ENCODE measurements at regions not wholly inside any gene's neighbourhood (a gene's known extent, or its start where the extent isn't known, plus 50 kb on each side); places are given as distances from the start of the nearest gene placed in this dataset.
"Not testable (repeated sequence)": the region's sequence is repeated elsewhere in the genome, so short reads cannot be mapped to it uniquely, and the experiment has no call there.

- no peak for DNase-seq (ENCODE audit: low spot score)
Observed at GRCh38 chr2:128504246-128505149, 185.8 kb upstream of the HS6ST1 start.

DNA sequence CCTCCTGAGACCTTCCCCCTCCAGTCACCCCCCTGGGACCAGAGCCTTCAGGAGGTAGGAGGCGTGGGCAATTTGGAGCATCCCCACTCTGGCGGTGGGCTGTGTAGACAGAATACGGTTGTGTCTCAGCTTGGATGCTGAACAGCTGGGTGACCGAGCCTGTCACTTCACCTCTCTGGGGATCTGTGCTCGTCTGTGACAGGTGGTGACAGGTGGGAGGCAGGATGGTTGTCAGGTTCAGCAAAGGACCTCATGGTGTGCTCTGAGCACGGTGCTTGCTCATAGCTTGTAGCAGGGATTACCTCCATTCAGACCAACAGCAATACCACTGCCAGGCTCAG is 186.5 kb upstream of the HS6ST1 start:
- no peak for DNase-seq (ENCODE audit: low spot score)

GRCh38 chr2:128505575-128506526 is 187.2 kb upstream of the HS6ST1 start:
- no peak for DNase-seq (ENCODE audit: low spot score)

DNA sequence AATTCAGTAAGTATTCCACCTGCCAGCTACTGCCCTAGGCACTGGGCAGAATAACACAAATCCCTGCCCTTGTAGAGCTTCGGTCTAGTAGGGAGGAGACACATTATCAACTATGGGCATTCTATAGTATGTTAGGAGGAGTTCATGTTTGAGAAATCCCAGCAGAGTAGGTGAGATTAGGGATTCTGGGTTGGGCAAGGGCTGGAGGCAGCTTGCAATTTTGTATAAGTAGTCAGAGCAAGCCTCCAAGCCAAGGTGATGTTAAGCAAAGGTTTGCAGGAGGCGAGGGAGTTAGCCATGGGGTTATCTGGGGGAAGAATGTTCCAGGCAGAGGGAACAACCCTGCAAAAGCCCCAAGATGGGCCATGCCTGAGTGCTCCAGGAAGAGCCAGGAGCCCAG is 187.9 kb upstream of the HS6ST1 start:
- DNase-seq (ENCODE audit: low spot score): no peak

- DNase-seq (ENCODE audit: low spot score): no peak
Observed at GRCh38 chr2:128510701-128511397, 192.2 kb upstream of the HS6ST1 start.

- no peak for DNase-seq (ENCODE audit: low spot score)
Observed at GRCh38 chr2:128511731-128512378, 193.2 kb upstream of the HS6ST1 start.

DNA sequence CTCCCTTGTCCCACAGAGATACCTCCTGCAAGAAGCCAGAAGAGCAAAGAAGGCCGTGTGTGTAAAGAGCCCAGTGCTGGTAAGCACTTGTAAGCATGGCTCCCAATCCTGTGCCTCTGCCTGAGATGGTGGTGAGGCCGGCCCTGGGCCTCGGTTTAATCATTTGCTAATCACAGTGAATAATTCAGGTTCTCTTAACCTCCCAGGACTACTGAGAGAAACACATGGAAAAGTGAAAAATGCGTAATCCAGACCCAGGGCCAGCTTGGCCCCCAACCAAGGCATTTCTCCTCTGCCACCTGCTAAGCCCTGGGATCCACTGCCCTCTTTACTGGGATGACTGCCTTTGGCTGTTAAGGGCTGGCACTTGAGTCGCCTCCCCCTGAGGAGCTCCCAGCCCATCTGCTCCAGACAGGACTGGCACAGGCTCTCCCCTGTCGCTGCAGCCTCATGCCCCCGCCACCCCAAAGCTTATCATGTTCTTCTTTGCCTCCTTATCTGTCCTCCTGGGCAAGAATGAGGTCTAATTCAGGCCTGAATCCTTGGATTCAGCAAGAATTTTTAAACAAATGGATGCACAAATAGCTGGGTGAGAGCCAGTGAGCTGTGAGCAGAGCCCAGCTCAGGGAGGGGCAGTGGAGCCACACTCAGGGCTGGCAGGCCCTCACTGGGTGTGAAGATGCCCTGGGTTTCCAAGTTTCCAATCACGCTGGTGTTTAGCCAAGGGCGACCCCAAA is 193.9 kb upstream of the HS6ST1 start:
- DNase-seq (ENCODE audit: low spot score): no peak

- DNase-seq (ENCODE audit: low spot score): no peak
Observed at GRCh38 chr2:128513116-128513960, 194.7 kb upstream of the HS6ST1 start.

- DNase-seq (ENCODE audit: low spot score): no peak
Observed at GRCh38 chr2:128513961-128514283, 195.3 kb upstream of the HS6ST1 start.

- no peak for DNase-seq (ENCODE audit: low spot score)
Observed at GRCh38 chr2:128514555-128514955, 195.9 kb upstream of the HS6ST1 start.

DNA sequence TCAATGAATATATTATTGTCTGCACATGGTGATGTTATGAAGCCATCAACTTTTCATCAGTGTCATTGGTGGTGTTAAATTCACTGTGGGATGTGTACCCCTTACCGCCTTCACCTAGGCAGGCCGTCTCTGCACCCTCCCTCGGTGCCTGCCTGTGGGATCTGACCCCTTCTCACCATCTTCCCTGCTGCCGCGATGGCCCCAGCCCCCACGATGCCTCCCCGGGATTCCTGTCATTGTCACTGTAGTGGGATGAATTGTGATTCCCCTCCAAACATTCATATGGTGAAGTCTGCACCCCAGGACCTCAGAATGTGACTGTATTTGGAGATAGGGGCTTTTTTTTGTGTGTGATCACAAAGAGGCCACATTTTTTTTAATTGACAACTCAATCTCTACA is 198.3 kb upstream of the HS6ST1 start:
- no peak for DNase-seq (ENCODE audit: low spot score)

GRCh38 chr2:128519028-128519427 is 200.4 kb upstream of the HS6ST1 start:
- DNase-seq (ENCODE audit: low spot score): not testable (repeated sequence)

DNA sequence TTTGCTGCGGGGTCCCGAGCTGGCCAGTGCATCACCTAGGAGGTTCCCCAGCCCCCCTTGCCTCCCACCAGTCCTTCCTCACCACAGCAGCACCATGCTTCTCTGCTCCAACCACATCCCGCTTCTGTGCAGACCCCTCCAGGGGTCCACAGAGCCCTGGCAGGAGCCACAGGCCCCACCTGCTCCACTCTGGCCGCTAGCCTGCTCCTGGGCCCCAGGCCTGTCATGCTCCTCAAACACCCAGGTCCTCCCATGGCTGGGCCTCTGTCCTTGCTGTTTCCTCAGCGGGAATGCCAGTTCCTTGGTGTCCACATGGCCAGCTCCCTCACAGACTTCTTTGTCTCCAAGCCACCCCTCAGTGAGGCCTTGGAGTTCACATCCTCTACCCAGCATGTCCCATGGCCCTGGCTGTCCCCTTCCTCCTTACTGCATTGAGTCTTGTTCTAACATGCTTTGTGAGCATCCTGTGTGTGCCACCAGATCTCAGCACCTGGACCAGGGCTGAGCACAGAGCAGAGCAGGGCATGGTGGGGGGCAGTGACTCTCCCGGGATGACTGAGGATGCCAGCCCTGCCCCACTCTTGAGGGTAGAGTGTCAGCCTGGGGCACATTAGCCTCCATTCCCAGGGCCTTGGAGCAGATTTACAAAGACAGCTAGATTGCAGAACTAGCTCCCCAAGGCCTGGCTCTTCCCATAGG is 201.0 kb upstream of the HS6ST1 start:
- DNase-seq (ENCODE audit: low spot score): no peak

DNA sequence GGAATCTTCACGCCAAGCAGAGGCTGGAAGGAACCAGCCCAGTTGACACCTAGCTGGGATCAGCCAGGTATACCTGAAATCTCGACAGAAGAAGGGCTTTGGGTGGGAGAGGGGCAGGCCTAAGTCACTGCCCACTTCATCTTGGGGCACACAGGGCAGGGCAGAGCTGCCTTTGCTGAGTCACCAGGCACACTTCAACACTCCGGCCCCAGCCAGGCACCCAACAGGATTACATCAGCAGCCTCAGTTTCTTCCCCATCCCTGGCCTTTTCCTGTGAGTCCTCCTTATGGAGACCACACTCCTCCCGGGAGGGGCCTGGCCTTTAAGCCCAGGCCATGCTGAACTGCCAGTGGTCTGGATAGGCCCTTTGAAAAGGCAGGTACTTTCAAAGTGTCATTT is 201.7 kb upstream of the HS6ST1 start:
- DNase-seq (ENCODE audit: low spot score): no peak

DNA sequence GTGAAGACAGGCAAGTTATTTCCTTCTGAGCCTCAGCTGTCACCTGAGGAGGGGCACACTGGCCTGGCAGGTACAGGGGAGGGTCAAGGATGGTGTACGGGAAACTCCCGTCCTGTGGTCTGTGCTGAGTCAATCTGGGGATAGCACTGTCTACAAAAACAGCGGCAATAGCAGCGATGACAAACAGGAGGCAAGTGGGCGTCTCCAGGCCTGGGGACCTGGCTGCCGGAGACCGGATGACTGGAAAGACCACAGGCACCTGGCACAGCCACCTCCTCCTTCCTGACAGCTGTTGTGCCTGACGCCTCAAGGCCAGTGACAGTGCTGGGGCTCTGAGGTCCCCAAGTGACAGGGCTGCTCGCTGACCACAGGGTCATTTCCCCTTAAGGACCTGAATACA is 202.1 kb upstream of the HS6ST1 start:
- no peak for DNase-seq (ENCODE audit: low spot score)

DNA sequence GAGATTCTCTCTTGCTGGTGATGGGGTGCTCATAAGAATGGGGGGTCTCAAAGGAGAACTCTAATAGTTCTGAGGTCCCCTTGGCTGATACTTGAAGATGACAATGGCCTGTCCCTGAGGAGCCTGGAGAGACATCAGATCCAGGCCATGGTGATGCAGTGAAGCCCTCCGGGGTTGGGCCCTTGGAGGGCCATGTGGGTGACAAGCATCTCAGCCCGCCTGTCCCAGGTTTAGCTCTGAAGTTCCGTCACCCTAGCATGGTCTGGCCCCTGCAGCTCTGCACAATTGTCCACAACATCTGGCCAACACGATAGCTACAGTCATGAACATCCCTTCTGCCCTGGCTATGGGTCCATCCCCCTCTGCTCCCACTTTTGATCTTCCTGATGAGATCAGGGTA is 202.8 kb upstream of the HS6ST1 start:
- DNase-seq (ENCODE audit: low spot score): no peak

- no peak for DNase-seq (ENCODE audit: low spot score)
Observed at GRCh38 chr2:128522829-128523228, 204.2 kb upstream of the HS6ST1 start.

GRCh38 chr2:128523457-128523856 is 204.8 kb upstream of the HS6ST1 start:
- DNase-seq (ENCODE audit: low spot score): no peak

DNA sequence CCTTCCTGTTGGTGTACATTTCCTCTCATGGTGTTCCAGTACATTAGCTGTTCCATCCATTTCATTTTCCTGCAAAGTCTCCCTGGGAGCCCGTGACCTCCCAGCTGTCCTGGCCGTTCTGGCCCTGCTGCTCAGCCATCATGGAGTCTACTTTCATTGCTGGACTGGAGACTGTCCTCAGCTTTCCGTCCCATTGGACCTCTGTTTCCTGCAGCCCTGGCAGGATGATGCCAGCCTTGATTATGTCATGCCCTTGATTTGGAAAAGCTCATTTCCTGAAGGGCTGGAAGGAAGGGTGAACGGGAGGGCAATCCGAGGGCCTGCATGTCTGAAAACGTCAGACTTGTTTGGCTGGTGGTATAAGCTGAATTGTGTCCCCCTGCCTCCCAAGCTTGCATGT is 205.5 kb upstream of the HS6ST1 start:
- DNase-seq (ENCODE audit: low spot score): no peak
